Omental fat pad (tissue), 3 donors: ENCODE measurements at regions not wholly inside any gene's neighbourhood (a gene's known extent, or its start where the extent isn't known, plus 50 kb on each side); places are given as distances from the start of the nearest gene placed in this dataset.

Experiments
- ATAC-seq: fragments of 150-250 bp; one replicate; pipeline ENCODE4 v1.9.1; 2016; ENCODE audit warnings: mild to moderate bottlenecking, moderate library complexity; ENCODE audit not compliant: low FRiP score
- DNase-seq: peaks from one replicate; pipeline ENCODE4 v3.0.0-alpha.2; 2019; ENCODE audit warnings: low spot score
- CTCF ChIP-seq, 3 donors: fragments of 450-650 bp; IDR thresholded peaks; one replicate each; pipeline ENCODE4 v1.5.1; 2016 to 2017; ENCODE audit warnings: antibody characterized with exemption in 3 of 3, mild to moderate bottlenecking in 3 of 3, moderate library complexity in 2 of 3

GRCh38 chr1:43069461-43070050 is 102.5 kb downstream of the EBNA1BP2 start:
- DNase-seq, result no peak
- TF ChIP-seq CTCF (IDR thresholded peaks at IDR 0.05), result no peak
- ATAC-seq, result no peak

- DNase-seq (no peak), ATAC-seq (no peak)
- TF ChIP-seq CTCF (IDR thresholded peaks at IDR 0.05), result no peak
Measured at GRCh38 chr1:43068911-43069310, 103.2 kb downstream of the EBNA1BP2 start.

- TF ChIP-seq CTCF (IDR thresholded peaks at IDR 0.05), result no peak
- ATAC-seq (no peak), DNase-seq (no peak)
Measured at GRCh38 chr1:43067977-43068751, 103.9 kb downstream of the EBNA1BP2 start.

- TF ChIP-seq CTCF (IDR thresholded peaks at IDR 0.05), result no peak
- ATAC-seq (no peak), DNase-seq (no peak)
Measured at GRCh38 chr1:43067233-43067745, 104.8 kb downstream of the EBNA1BP2 start.

- no peak for ATAC-seq
Measured at GRCh38 chr1:43066578-43066977, 105.5 kb downstream of the EBNA1BP2 start.

GRCh38 chr1:43065616-43066399 is 106.3 kb downstream of the EBNA1BP2 start:
- DNase-seq, result no peak
- no peak for TF ChIP-seq CTCF (IDR thresholded peaks at IDR 0.05)
- no peak for ATAC-seq

More at GRCh38 chr1:43066578-43066977, 105.5 kb downstream of the EBNA1BP2 start:
- no peak for TF ChIP-seq CTCF (IDR thresholded peaks at IDR 0.05)
- no peak for DNase-seq
